Loucy (cell line): ENCODE measurements at regions not wholly inside any gene's neighbourhood (a gene's known extent, or its start where the extent isn't known, plus 50 kb on each side); places are given as distances from the start of the nearest gene placed in this dataset.
"Not testable (repeated sequence)": the region's sequence is repeated elsewhere in the genome, so short reads cannot be mapped to it uniquely, and the experiment has no call there.

ENCODE experiments used
- H2AFZ ChIP-seq: fragments of 200-600 bp; sonication (generic); 2 replicates; pipeline ENCODE4 v1.6.0; 2016; ENCODE audit warnings: antibody characterized with exemption, mild to moderate bottlenecking, low read length, moderate library complexity
- H3F3A ChIP-seq: fragments of 200-600 bp; 2 replicates; pipeline ENCODE4 v1.6.0; 2016; ENCODE audit warnings: antibody characterized with exemption, low read depth, mild to moderate bottlenecking
- H3K27me3 ChIP-seq: fragments of 200-600 bp; sonication (generic); 2 replicates; pipeline ENCODE4 v1.6.1; 2014; ENCODE audit warnings: low read length, mild to moderate bottlenecking; ENCODE audit not compliant: insufficient read depth, poor library complexity, severe bottlenecking
- H3K36me3 ChIP-seq: fragments of 200-600 bp; sonication (generic); 2 replicates; pipeline ENCODE4 v1.6.1; 2016; ENCODE audit warnings: low read length; ENCODE audit not compliant: insufficient read depth
- H3K4me1 ChIP-seq: fragments of 200-600 bp; sonication (generic); 2 replicates; pipeline ENCODE4 v1.5.1; 2014; ENCODE audit warnings: low read length, mild to moderate bottlenecking; ENCODE audit not compliant: insufficient read depth, poor library complexity, severe bottlenecking
- H3K4me2 ChIP-seq: fragments of 200-600 bp; sonication (generic); 2 replicates; pipeline ENCODE4 v1.6.0; 2014; ENCODE audit warnings: antibody characterized with exemption, low read length, low read depth, mild to moderate bottlenecking; ENCODE audit not compliant: poor library complexity, severe bottlenecking
- H3K4me3 ChIP-seq: fragments of 200-600 bp; sonication (generic); 2 replicates; pipeline ENCODE4 v1.5.1; 2014; ENCODE audit warnings: low read length, mild to moderate bottlenecking, mixed read lengths; ENCODE audit not compliant: poor library complexity, severe bottlenecking
- H3K79me2 ChIP-seq: fragments of 200-600 bp; sonication (generic); 2 replicates; pipeline ENCODE4 v1.6.1; 2014; ENCODE audit warnings: low read length; ENCODE audit not compliant: insufficient read depth
- H3K9ac ChIP-seq: fragments of 200-600 bp; sonication (generic); 2 replicates; pipeline ENCODE4 v1.6.0; 2014; ENCODE audit warnings: mild to moderate bottlenecking, low read depth, low read length, moderate library complexity; ENCODE audit not compliant: poor library complexity, severe bottlenecking
- H3K9me2 ChIP-seq: fragments of 200-600 bp; sonication (generic); replicated peaks from 2 replicates; pipeline ENCODE4 v1.6.1; 2016; ENCODE audit warnings: low read depth, low read length, mixed read lengths
- H3K9me3 ChIP-seq: fragments of 200-600 bp; sonication (generic); 2 replicates; pipeline ENCODE4 v1.6.1; 2014; ENCODE audit warnings: mild to moderate bottlenecking, antibody characterized with exemption, low read length, low read depth; ENCODE audit not compliant: insufficient read depth
- H4K20me1 ChIP-seq: fragments of 200-600 bp; sonication (generic); 2 replicates; pipeline ENCODE4 v1.6.0; 2014; ENCODE audit warnings: antibody characterized with exemption, low read length, mild to moderate bottlenecking; ENCODE audit not compliant: insufficient read depth, poor library complexity, severe bottlenecking
- EZH2phosphoT487 ChIP-seq: fragments of 200-600 bp; IDR thresholded peaks from 2 replicates; pipeline ENCODE4 v1.6.1; 2018; ENCODE audit warnings: antibody characterized with exemption, mild to moderate bottlenecking, moderate library complexity, borderline replicate concordance
- TF ChIP-seq, protein P1 (sequence below): fragments of 200-600 bp; sonication (generic); conservative IDR thresholded peaks from 2 replicates; pipeline ENCODE4 v1.5.1; 2014; ENCODE audit warnings: mild to moderate bottlenecking, antibody characterized with exemption, low read length

DNA sequence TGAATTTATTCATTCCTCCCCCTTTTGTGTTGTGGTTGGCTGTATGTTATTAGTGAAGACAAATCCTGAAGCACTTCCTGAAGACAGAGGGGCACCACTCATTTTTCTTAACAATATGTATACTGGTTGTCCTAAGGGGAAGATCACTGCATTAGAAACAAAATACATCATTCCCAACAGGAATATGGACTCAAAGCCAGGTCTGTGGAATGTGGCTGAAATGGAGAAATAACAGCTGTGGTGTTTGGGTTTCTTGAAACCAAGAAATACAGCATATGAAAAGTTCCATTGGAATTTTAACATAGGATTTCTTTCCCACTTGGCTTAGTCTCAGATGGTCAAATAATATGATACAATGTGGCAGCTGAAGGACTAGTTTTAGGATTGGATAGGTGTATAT, 267.6 kb downstream of the KCNE4 start:
- Histone ChIP-seq H3K9me2 (no peaks in the 10 kb centered on the region), H3K36me3 (no peaks in the 10 kb centered on the region), H3K4me1 (peaks cover 8% of the 10 kb centered on the region), H3F3A (no peaks in the 10 kb centered on the region), H3K9me3 (no peaks in the 10 kb centered on the region), H3K27me3 (no peaks in the 10 kb centered on the region), H3K4me2 (no peak overlapping the region), H3K9ac (no peak overlapping the region), H2AFZ (no peak overlapping the region), H4K20me1 (no peaks in the 10 kb centered on the region), H3K4me3 (no peak overlapping the region), H3K79me2 (no peaks in the 10 kb centered on the region)
- TF ChIP-seq EZH2phosphoT487: no peak
- TF ChIP-seq, protein P1, sequence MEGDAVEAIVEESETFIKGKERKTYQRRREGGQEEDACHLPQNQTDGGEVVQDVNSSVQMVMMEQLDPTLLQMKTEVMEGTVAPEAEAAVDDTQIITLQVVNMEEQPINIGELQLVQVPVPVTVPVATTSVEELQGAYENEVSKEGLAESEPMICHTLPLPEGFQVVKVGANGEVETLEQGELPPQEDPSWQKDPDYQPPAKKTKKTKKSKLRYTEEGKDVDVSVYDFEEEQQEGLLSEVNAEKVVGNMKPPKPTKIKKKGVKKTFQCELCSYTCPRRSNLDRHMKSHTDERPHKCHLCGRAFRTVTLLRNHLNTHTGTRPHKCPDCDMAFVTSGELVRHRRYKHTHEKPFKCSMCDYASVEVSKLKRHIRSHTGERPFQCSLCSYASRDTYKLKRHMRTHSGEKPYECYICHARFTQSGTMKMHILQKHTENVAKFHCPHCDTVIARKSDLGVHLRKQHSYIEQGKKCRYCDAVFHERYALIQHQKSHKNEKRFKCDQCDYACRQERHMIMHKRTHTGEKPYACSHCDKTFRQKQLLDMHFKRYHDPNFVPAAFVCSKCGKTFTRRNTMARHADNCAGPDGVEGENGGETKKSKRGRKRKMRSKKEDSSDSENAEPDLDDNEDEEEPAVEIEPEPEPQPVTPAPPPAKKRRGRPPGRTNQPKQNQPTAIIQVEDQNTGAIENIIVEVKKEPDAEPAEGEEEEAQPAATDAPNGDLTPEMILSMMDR: no peak

DNA sequence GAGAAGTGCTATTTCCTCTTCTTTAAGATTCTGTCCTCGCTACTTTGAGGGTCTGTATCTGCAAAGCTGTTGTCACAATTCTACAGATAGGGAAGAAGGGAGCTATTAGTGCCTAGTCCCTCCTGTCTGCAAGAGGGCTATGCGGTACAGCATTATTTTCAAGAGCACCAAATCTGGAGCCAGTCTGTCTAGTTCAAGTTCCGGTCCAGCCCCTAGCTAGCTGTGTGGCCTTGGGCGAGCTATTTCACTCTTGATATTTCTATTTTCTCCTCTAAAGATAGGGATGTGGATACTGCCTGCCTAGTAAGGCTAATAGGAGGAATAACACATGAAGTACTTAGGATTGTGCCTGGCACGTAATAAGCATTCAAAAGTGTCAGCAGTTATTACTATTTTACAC, 272.4 kb downstream of the KCNE4 start:
- peak overlapping the region; percentile 6; the same call in 1 of the 2 replicates for H2AFZ ChIP-seq
- H3K4me2 ChIP-seq: peak overlapping the region; percentile 40
- no peaks in the 10 kb centered on the region for H3K79me2 ChIP-seq

DNA sequence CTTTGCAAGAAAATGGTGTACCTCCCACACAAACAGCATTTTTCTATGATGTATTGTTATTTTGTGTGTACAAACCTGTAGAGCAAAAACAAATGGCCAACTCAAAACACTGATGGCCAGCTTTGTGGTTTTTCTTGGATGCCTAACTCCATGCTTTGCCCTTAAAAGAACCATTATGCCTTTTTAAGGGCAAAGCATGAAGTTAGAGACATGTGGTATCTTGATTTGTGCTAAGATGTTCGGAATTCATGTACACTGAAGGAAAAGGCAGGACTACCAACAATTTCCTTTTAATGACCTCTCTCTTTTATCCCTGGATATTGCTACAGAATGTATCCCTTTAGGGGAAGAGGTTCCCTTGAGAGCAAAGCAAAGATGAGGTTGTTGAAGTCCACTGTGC, 273.6 kb downstream of the SCG2 start:
- Histone ChIP-seq H4K20me1 (no peaks in the 10 kb centered on the region), H2AFZ (no peak overlapping the region), H3K79me2 (no peaks in the 10 kb centered on the region), H3K9ac (no peak overlapping the region), H3K4me1 (peaks cover 5% of the 10 kb centered on the region), H3K9me2 (no peaks in the 10 kb centered on the region), H3K4me3 (no peak overlapping the region), H3K4me2 (no peak overlapping the region), H3K9me3 (no peaks in the 10 kb centered on the region), H3K36me3 (no peaks in the 10 kb centered on the region), H3F3A (no peaks in the 10 kb centered on the region), H3K27me3 (no peaks in the 10 kb centered on the region)
- no peak for TF ChIP-seq EZH2phosphoT487
- TF ChIP-seq, protein P1: no peak

More for the DNA sequence above, 272.4 kb downstream of the KCNE4 start:
- peaks cover 8% of the 10 kb centered on the region for H3K4me1 ChIP-seq
- no peaks in the 10 kb centered on the region for H3K36me3 ChIP-seq
- H3F3A ChIP-seq: no peaks in the 10 kb centered on the region
- no peaks in the 10 kb centered on the region for H3K9me3 ChIP-seq
- no peaks in the 10 kb centered on the region for H4K20me1 ChIP-seq
- no peak overlapping the region for H3K9ac ChIP-seq
- H3K4me3 ChIP-seq: no peak overlapping the region
- TF ChIP-seq, protein P1: no peak
- no peak for TF ChIP-seq EZH2phosphoT487
- H3K27me3 ChIP-seq: no peaks in the 10 kb centered on the region
- H3K9me2 ChIP-seq: no peaks in the 10 kb centered on the region

DNA sequence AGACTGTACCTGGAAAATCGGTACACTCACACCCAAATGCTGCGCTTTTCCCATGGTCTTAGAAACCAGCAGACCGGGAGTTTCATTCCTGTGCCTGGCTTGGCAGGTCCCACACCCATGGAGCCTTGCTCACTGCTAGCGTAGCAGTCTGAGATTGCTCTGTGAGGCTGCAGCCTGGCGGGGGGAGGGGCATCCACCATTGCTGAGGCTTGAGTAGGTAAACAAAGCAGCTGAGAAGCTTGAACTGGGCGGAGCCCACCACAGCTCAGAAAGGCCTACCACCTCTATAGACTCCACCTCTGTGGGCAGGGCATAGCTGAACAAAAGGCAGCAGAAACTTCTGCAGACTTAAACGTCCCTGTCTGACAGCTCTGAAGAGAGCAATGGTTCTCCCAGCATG, 271.4 kb downstream of the SCG2 start:
- H3K9ac ChIP-seq, H2AFZ ChIP-seq, H3K36me3 ChIP-seq, H3K27me3 ChIP-seq, H4K20me1 ChIP-seq, H3K4me3 ChIP-seq, H3F3A ChIP-seq, H3K4me2 ChIP-seq, H3K4me1 ChIP-seq, H3K9me3 ChIP-seq, H3K9me2 ChIP-seq, H3K79me2 ChIP-seq: not testable (repeated sequence)
